ENCODE measurements at regions not wholly inside any gene's neighbourhood (a gene's known extent, or its start where the extent isn't known, plus 50 kb on each side); places are given as distances from the start of the nearest gene placed in this dataset.

- no peak for DNase-seq (ENCODE audit: low read depth)
- no peak overlapping the region for H3K4me3 ChIP-seq (ENCODE audit: control insufficient read depth, low read depth, low read length)
- no peak for TF ChIP-seq CTCF (IDR thresholded peaks at IDR 0.05; ENCODE audit: control insufficient read depth, insufficient read depth, low read depth, low read length, missing control alignments)
These were observed 1449.6 kb downstream of the C4orf33 start for GRCh38 chr4:130545596-130545995.

DNA sequence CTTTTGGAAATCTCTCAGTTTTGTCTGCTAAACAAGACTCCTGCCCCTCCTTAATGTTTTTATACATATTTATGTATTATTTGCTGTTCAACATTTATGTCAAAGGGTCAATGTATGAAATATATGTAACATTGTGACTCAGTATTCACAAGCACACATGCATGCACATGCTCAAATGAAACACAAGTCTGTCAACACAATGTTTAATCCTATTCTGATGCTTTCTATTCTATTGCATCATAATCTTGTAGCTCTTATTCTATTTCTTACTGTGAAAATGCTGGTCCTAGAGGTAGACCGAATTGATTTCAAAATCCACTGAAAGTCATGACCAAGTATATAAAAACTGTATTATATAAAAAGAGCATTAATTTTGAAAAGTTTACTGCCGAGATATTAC lies 1463.3 kb downstream of the C4orf33 start:
- no peak for DNase-seq (ENCODE audit: low read depth)
- TF ChIP-seq CTCF (IDR thresholded peaks at IDR 0.05; ENCODE audit: control insufficient read depth, insufficient read depth, low read depth, low read length, missing control alignments): no peak
- H3K4me3 ChIP-seq (ENCODE audit: control insufficient read depth, low read depth, low read length): no peak overlapping the region

GRCh38 chr4:130563185-130563888 lies 1467.4 kb downstream of the C4orf33 start:
- no peak for DNase-seq (ENCODE audit: low read depth)
- no peak overlapping the region for H3K4me3 ChIP-seq (ENCODE audit: control insufficient read depth, low read depth, low read length)
- TF ChIP-seq CTCF (IDR thresholded peaks at IDR 0.05; ENCODE audit: control insufficient read depth, insufficient read depth, low read depth, low read length, missing control alignments): no peak

DNA sequence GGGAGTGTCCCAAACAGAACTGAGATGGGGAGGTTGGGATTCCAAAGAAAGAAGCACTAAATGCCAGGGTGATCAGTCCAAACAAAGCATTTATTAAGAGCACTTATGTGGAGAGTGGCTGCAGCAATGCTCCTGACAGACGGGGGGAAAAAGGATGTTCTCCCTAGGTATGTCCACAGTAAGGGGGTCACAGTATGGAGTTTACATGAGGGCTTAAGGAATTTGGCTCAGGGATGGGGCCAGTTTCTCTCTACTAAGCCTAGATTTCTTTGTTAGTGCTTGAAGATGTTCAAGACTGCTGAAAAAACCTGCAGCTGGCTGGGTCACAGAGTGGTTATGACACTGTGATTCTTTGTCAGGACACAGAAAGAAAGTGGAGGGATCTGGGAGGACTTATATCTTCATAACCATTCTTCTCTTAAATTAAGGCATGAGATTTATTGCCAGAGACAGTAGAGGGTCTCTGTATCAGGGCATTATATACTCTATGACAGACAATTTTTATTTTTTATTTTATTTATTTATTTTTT lies 1468.0 kb downstream of the C4orf33 start:
- no peak overlapping the region for H3K4me3 ChIP-seq (ENCODE audit: control insufficient read depth, low read depth, low read length)
- no peak for TF ChIP-seq CTCF (IDR thresholded peaks at IDR 0.05; ENCODE audit: control insufficient read depth, insufficient read depth, low read depth, low read length, missing control alignments)
- no peak for DNase-seq (ENCODE audit: low read depth)

DNA sequence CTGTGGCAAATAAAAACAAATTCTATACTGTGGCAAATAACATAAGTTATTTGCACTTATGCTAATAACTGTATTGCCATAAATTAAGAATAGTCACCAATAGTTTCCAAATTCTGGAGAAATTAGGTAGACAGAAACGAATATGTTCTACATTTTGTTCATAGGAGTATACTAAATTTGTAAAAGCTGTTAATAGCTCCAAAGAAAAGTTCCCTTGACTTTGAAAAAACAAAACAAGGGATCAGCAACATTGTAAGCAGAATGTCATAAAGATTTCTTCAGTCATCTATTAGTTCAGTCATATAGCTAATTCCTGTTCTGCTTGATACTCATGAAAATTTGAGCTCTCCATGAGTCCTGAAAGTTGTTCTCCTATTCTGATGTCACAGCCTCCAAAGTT lies 1472.8 kb downstream of the C4orf33 start:
- TF ChIP-seq CTCF (IDR thresholded peaks at IDR 0.05; ENCODE audit: control insufficient read depth, insufficient read depth, low read depth, low read length, missing control alignments): no peak
- H3K4me3 ChIP-seq (ENCODE audit: control insufficient read depth, low read depth, low read length): no peak overlapping the region
- DNase-seq (ENCODE audit: low read depth): no peak

DNA sequence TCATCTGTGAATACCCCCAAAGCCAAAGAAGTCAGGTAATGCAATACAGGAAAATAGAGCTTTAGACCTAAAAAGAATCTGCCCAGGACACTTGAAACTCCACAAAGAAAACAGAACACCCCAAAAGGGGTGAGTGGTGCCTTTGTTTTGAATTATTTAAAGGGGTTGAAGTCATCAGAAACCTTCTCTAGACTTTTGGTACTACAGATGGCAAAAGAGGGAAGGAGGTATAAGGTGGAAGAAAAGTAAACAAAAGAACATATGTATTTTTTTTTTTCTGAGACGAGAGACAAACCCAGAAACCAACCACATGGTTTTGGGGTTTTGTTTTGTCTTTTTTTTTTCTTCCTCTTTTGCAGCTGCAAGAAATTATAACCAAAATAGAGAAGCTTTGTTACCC lies 1477.8 kb downstream of the C4orf33 start:
- DNase-seq (ENCODE audit: low read depth): no peak
- TF ChIP-seq CTCF (IDR thresholded peaks at IDR 0.05; ENCODE audit: control insufficient read depth, insufficient read depth, low read depth, low read length, missing control alignments): no peak
- no peak overlapping the region for H3K4me3 ChIP-seq (ENCODE audit: control insufficient read depth, low read depth, low read length)
